NB4 (cell line): ENCODE measurements at regions not wholly inside any gene's neighbourhood (a gene's known extent, or its start where the extent isn't known, plus 50 kb on each side); places are given as distances from the start of the nearest gene placed in this dataset.

Experiments
- POLR2A ChIP-seq: IDR thresholded peaks from 2 replicates; pipeline ENCODE4 v1.6.1; 2011; ENCODE audit warnings: mild to moderate bottlenecking; ENCODE audit not compliant: insufficient read length; ENCODE audit errors: extremely low read depth
- TF ChIP-seq, protein P1 (sequence below): IDR thresholded peaks from one replicate; pipeline ENCODE4 v1.5.1; 2012; ENCODE audit warnings: low read depth, low read length
- TF ChIP-seq, protein P2 (sequence below): IDR thresholded peaks from 2 replicates; pipeline ENCODE4 v1.6.1; 2011; ENCODE audit warnings: low read depth, low read length

DNA sequence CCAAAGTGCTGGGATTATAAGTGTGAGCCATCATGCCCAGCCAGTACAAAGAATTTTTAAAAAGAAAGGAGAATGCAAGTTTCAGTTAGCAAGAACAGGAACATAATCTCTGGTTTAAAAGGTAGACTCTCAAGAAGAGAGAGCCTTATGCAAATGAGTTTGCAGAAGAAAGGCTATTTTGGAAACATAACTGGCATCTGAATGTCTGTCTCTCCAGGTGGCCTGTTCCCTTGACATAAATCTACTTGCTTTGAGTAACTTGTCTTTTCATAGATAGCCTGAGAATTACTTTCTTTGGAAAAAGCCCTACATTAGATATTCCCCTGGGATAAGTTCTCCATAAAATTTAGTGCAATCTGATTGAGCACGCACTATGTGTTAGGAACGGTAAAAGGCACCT is 109.6 kb downstream of the ICOS start:
- TF ChIP-seq, protein P1, sequence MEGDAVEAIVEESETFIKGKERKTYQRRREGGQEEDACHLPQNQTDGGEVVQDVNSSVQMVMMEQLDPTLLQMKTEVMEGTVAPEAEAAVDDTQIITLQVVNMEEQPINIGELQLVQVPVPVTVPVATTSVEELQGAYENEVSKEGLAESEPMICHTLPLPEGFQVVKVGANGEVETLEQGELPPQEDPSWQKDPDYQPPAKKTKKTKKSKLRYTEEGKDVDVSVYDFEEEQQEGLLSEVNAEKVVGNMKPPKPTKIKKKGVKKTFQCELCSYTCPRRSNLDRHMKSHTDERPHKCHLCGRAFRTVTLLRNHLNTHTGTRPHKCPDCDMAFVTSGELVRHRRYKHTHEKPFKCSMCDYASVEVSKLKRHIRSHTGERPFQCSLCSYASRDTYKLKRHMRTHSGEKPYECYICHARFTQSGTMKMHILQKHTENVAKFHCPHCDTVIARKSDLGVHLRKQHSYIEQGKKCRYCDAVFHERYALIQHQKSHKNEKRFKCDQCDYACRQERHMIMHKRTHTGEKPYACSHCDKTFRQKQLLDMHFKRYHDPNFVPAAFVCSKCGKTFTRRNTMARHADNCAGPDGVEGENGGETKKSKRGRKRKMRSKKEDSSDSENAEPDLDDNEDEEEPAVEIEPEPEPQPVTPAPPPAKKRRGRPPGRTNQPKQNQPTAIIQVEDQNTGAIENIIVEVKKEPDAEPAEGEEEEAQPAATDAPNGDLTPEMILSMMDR: no peak
- no peak for TF ChIP-seq POLR2A
- TF ChIP-seq, protein P2, sequence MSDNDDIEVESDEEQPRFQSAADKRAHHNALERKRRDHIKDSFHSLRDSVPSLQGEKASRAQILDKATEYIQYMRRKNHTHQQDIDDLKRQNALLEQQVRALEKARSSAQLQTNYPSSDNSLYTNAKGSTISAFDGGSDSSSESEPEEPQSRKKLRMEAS: no peak
